Upper lobe of right lung (tissue), 1 donor: ENCODE measurements at regions not wholly inside any gene's neighbourhood (a gene's known extent, or its start where the extent isn't known, plus 50 kb on each side); places are given as distances from the start of the nearest gene placed in this dataset.

Experiments
- ATAC-seq: fragments of 200-7000 bp; cut with Tn5 transposase; one replicate; pipeline ENCODE4 v1.9.1; 2020; ENCODE audit warnings: mild to moderate bottlenecking, moderate library complexity
- DNase-seq: peaks from one replicate; pipeline ENCODE4 v3.0.0-alpha.2; 2020
- H3K27ac ChIP-seq: fragments of 200-600 bp; one replicate; pipeline ENCODE4 v1.8.0; 2022
- H3K27me3 ChIP-seq: fragments of 200-600 bp; one replicate; pipeline ENCODE4 v1.8.0; 2022; ENCODE audit warnings: mild to moderate bottlenecking
- H3K36me3 ChIP-seq: fragments of 200-600 bp; one replicate; pipeline ENCODE4 v1.8.0; 2022
- H3K4me1 ChIP-seq: fragments of 200-600 bp; one replicate; pipeline ENCODE4 v1.8.0; 2022
- H3K4me3 ChIP-seq: fragments of 200-600 bp; one replicate; pipeline ENCODE4 v1.8.0; 2022; ENCODE audit warnings: mild to moderate bottlenecking
- H3K9me3 ChIP-seq: fragments of 200-600 bp; one replicate; pipeline ENCODE4 v1.8.0; 2022
- intact Hi-C: fragments of 100-400 bp; cut with DNase I; formaldehyde crosslinking; loops from one replicate; pipeline ENCODE4 v1.11.0; 2022
- TF ChIP-seq, protein P1 (sequence below): fragments of 200-600 bp; IDR thresholded peaks from one replicate; pipeline ENCODE4 v1.8.0; 2022; ENCODE audit warnings: antibody characterized with exemption
- donor health status: DM: no; HTN: yes; CAD: no; lungs with severe emphysema.

DNA sequence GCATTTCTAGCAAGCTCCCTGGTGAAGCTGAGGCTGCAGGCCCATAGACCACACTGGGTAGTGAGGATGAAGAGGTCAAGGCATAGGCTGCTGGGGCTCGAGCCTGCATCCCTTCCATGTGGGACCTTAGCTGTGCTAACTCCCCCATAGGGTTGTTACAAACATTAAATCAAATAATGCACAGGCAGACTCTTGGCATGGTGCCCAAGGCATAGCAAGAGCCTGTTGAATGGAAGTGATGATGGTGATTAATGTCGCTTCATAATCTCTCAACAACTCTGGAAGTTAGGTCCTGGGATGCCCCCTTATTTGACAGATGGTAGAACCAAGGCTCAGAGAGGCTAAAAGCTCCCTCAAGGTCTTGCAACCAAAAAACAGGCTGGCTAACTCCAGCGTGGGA lies 283.9 kb upstream of the EEF2KMT start:
- TF ChIP-seq, protein P1, sequence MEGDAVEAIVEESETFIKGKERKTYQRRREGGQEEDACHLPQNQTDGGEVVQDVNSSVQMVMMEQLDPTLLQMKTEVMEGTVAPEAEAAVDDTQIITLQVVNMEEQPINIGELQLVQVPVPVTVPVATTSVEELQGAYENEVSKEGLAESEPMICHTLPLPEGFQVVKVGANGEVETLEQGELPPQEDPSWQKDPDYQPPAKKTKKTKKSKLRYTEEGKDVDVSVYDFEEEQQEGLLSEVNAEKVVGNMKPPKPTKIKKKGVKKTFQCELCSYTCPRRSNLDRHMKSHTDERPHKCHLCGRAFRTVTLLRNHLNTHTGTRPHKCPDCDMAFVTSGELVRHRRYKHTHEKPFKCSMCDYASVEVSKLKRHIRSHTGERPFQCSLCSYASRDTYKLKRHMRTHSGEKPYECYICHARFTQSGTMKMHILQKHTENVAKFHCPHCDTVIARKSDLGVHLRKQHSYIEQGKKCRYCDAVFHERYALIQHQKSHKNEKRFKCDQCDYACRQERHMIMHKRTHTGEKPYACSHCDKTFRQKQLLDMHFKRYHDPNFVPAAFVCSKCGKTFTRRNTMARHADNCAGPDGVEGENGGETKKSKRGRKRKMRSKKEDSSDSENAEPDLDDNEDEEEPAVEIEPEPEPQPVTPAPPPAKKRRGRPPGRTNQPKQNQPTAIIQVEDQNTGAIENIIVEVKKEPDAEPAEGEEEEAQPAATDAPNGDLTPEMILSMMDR = no peak
- intact Hi-C loops = no loop called here
- Histone ChIP-seq H3K27ac (no peak overlapping the region), H3K27me3 (no peaks in the 10 kb centered on the region), H3K9me3 (no peaks in the 10 kb centered on the region), H3K4me1 (no peaks in the 10 kb centered on the region), H3K36me3 (no peaks in the 10 kb centered on the region), H3K4me3 (no peak overlapping the region)
- ATAC-seq (no peak), DNase-seq (no peak)

DNA sequence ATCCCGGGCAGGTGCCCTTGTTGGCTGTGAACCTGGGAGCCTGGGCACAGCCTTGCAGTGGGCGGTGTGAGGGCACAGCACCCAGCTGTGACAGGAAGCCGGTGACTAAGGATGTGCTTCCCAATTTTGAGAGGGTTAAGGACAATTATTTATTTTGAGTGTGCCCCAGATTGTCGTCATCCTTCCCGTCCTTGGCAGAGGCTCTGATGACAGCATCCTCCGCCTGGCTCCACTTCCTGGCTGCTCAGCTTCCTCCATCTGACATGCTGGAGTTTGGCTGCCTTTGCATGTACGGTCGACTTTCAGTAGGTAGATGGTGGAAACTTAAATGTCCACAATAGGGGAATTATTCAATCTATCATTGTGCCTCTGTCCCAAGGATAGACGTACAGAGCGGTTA lies 282.4 kb upstream of the EEF2KMT start:
- ATAC-seq = no peak

DNA sequence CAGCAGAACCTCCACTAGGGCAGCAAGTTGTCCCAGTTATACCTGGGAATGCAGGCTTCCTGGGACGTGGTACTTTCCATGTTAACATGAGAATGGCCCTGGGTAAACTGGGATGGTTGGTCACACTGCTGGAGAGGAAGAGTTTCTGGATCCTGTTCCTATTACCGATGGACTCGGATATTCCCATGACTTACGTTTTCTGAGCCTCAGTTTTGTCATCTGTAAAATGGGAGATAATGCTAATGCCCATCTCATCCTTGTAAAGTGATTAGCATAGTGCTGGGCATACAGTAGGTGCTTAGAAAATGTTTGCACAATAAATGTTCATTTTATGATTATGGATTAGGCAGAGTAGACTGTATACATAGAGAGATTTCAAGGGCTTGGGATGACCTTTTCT lies 280.9 kb upstream of the EEF2KMT start:
- no peak for DNase-seq
- no peak for ATAC-seq
- Histone ChIP-seq H3K9me3 (no peaks in the 10 kb centered on the region), H3K36me3 (no peaks in the 10 kb centered on the region), H3K27ac (no peak overlapping the region), H3K4me3 (no peak overlapping the region), H3K27me3 (peaks cover 2% of the 10 kb centered on the region), H3K4me1 (no peaks in the 10 kb centered on the region)
- TF ChIP-seq, protein P1 = no peak
- intact Hi-C loops = no loop called here

More for the DNA sequence above, 282.4 kb upstream of the EEF2KMT start:
- intact Hi-C loops = no loop called here
- no peaks in the 10 kb centered on the region for H3K4me1 ChIP-seq
- no peaks in the 10 kb centered on the region for H3K36me3 ChIP-seq
- no peaks in the 10 kb centered on the region for H3K27me3 ChIP-seq
- TF ChIP-seq, protein P1 = no peak
- H3K27ac ChIP-seq = no peak overlapping the region
- no peak overlapping the region for H3K4me3 ChIP-seq
- no peak for DNase-seq
- no peaks in the 10 kb centered on the region for H3K9me3 ChIP-seq

DNA sequence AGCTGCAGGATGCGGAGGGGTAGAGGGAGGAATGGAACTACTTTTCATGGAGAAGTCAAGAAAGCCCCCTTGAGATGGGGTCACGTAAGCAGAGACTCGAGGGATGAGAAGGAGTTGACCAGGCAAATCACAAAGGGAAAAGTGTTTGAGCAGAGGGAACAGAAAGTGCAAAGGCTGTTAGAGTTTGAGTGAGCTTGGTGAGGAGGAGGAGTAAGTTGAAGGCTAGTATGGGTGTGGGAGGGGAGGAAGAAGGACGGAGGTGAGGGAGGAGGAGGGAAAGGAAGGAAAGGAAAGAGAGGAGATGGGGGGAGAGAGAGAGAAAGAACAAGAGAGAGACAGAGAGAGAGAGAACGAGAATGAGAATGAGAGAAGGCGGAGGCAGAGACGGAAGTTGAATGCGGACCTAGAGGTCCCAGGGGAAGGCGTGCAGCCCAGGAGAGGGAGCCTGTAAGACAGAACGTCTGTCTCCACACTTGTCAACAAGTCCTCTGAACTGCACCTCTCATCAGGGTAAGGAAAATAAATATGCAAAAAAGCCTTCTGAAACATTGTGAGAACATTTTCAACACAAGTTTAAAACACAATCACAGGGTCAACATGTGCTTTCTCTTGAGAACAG lies 279.8 kb upstream of the EEF2KMT start:
- TF ChIP-seq, protein P1 = no peak
- Histone ChIP-seq H3K27me3 (peaks cover 6% of the 10 kb centered on the region), H3K4me3 (no peak overlapping the region), H3K9me3 (no peaks in the 10 kb centered on the region), H3K4me1 (no peaks in the 10 kb centered on the region), H3K36me3 (no peaks in the 10 kb centered on the region), H3K27ac (no peak overlapping the region)
- ATAC-seq (no peak), DNase-seq (no peak)
- intact Hi-C loops = no loop called here

DNA sequence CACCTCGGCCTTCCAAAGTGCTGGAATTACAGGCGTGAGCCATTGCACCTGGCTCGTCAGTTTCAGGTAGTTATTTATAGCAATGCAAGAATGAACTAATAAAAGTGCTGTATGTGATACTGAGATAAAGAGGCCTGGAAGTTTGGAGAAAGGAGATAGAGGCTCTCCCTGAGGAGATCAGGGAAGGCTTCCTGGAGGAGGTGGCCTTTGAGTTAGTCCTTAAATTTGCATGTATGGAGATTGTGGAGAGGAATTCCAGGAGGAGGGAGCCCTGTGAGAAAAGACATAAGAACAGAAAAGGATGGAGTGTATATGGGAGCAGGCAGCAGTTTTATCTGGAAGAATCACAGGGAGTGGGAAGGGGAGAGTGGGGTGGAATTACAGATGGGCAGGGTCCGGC lies 276.6 kb upstream of the EEF2KMT start:
- intact Hi-C loops = no loop called here
- Histone ChIP-seq H3K9me3 (no peaks in the 10 kb centered on the region), H3K27ac (no peak overlapping the region), H3K4me1 (no peaks in the 10 kb centered on the region), H3K36me3 (no peaks in the 10 kb centered on the region), H3K4me3 (no peak overlapping the region), H3K27me3 (peaks cover 6% of the 10 kb centered on the region)
- TF ChIP-seq, protein P1 = no peak
- DNase-seq (no peak), ATAC-seq (no peak)

DNA sequence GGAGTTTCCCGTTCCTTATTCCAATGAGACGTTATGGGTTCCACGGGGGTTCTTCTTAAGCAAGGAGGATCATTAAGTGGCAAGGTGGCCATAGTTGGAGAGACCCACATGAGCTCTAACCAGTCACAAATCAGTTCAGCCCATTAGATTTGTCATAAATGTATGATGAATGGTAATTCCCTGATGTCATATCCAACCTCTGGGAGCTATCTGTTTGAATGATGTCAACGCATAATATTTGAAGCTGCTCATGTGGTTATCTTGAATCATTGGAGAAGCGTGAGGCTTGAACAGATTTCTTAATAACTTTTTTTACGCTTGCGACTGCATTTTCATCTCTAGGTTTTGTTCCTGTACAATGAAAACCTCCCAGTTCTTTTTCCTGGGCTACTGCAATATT lies 270.4 kb upstream of the EEF2KMT start:
- H3K4me3 ChIP-seq = no peak overlapping the region
- no peaks in the 10 kb centered on the region for H3K4me1 ChIP-seq
- H3K9me3 ChIP-seq = no peaks in the 10 kb centered on the region
- no peaks in the 10 kb centered on the region for H3K27me3 ChIP-seq
- H3K27ac ChIP-seq = no peak overlapping the region
- no peaks in the 10 kb centered on the region for H3K36me3 ChIP-seq
- TF ChIP-seq, protein P1 = no peak
- ATAC-seq (no peak), DNase-seq (no peak)
- intact Hi-C loops = no loop called here
